ENCODE measurements at regions not wholly inside any gene's neighbourhood (a gene's known extent, or its start where the extent isn't known, plus 50 kb on each side); places are given as distances from the start of the nearest gene placed in this dataset.
"Not testable (repeated sequence)": the region's sequence is repeated elsewhere in the genome, so short reads cannot be mapped to it uniquely, and the experiment has no call there.

GRCh38 chr10:78210976-78211375 is 177.3 kb downstream of the RPS24 start:
- DNase-seq (ENCODE audit: low read depth), result no peak

GRCh38 chr10:78211561-78212051 is 177.9 kb downstream of the RPS24 start:
- no peak for DNase-seq (ENCODE audit: low read depth)

- no peak for DNase-seq (ENCODE audit: low read depth)
Observed at GRCh38 chr10:78212060-78212785, 178.6 kb downstream of the RPS24 start.

- no peak for DNase-seq (ENCODE audit: low read depth)
Observed at GRCh38 chr10:78212786-78213175, 179.1 kb downstream of the RPS24 start.

- DNase-seq (ENCODE audit: low read depth), result no peak
Observed at GRCh38 chr10:78214955-78215354, 181.3 kb downstream of the RPS24 start.

- peak; percentile 10 for DNase-seq (ENCODE audit: low read depth)
Observed at GRCh38 chr10:78215645-78216044, 182.0 kb downstream of the RPS24 start.

GRCh38 chr10:78217336-78217735 is 183.7 kb downstream of the RPS24 start:
- DNase-seq (ENCODE audit: low read depth), result no peak

- DNase-seq (ENCODE audit: low read depth), result no peak
Observed at GRCh38 chr10:78218798-78219490, 185.3 kb downstream of the RPS24 start.

GRCh38 chr10:78219568-78219967 is 185.9 kb downstream of the RPS24 start:
- not testable (repeated sequence) for DNase-seq (ENCODE audit: low read depth)

- no peak for DNase-seq (ENCODE audit: low read depth)
Observed at GRCh38 chr10:78220781-78221180, 187.1 kb downstream of the RPS24 start.

- no peak for DNase-seq (ENCODE audit: low read depth)
Observed at GRCh38 chr10:78222096-78222790, 188.6 kb downstream of the RPS24 start.

GRCh38 chr10:78223088-78223487 is 189.4 kb downstream of the RPS24 start:
- DNase-seq (ENCODE audit: low read depth), result no peak

- no peak for DNase-seq (ENCODE audit: low read depth)
Observed at GRCh38 chr10:78224602-78225001, 190.9 kb downstream of the RPS24 start.

- no peak for DNase-seq (ENCODE audit: low read depth)
Observed at GRCh38 chr10:78225594-78225993, 191.9 kb downstream of the RPS24 start.

- no peak for DNase-seq (ENCODE audit: low read depth)
Observed at GRCh38 chr10:78229489-78229888, 195.8 kb downstream of the RPS24 start.

- DNase-seq (ENCODE audit: low read depth), result no peak
Observed at GRCh38 chr10:78229950-78230675, 196.4 kb downstream of the RPS24 start.

- DNase-seq (ENCODE audit: low read depth), result no peak
Observed at GRCh38 chr10:78231327-78231726, 197.7 kb downstream of the RPS24 start.

GRCh38 chr10:78231939-78232338 is 198.3 kb downstream of the RPS24 start:
- DNase-seq (ENCODE audit: low read depth), result no peak

GRCh38 chr10:78236416-78237015 is 202.9 kb downstream of the RPS24 start:
- DNase-seq (ENCODE audit: low read depth), result no peak

GRCh38 chr10:78237951-78238350 is 204.3 kb downstream of the RPS24 start:
- DNase-seq (ENCODE audit: low read depth), result not testable (repeated sequence)

GRCh38 chr10:78247266-78247665 is 213.6 kb downstream of the RPS24 start:
- no peak for DNase-seq (ENCODE audit: low read depth)

- DNase-seq (ENCODE audit: low read depth), result no peak
Observed at GRCh38 chr10:78247821-78248220, 214.2 kb downstream of the RPS24 start.

All from activated T-cell treated with anti-CD3 and anti-CD28 coated beads for 24 hours (primary cell).